HEK293 (cell line): ENCODE measurements at regions not wholly inside any gene's neighbourhood (a gene's known extent, or its start where the extent isn't known, plus 50 kb on each side); places are given as distances from the start of the nearest gene placed in this dataset.

Source experiments
- CTCF ChIA-PET: fragments of 350-600 bp; formaldehyde crosslinking; extraction: SDS; loops from one replicate; lab custom pipeline; 2021; ENCODE audit warnings: antibody characterized with exemption; lab: Yijun Ruan, JAX
- POLR2A ChIA-PET: fragments of 300-600 bp; formaldehyde crosslinking; extraction: SDS; loops from one replicate; lab custom pipeline; 2020; ENCODE audit warnings: antibody characterized with exemption, inconsistent platforms; lab: Yijun Ruan, JAX
- H3K27ac ChIP-seq: fragments of 200-500 bp; sonication (Bioruptor generic); 2 replicates; pipeline ENCODE4 v1.5.1; 2014; ENCODE audit warnings: low read depth, low read length, control low read depth, inconsistent platforms; ENCODE audit errors: extremely low read depth
- H3K36me3 ChIP-seq, 2 experiments: fragments of 200-500 bp in 1 of 2; sonication (Bioruptor generic) in 1 of 2; 1 replicate in 1 of 2; 2 replicates in 1 of 2; pipeline ENCODE4 v1.5.1; 2014 to 2017; ENCODE audit warnings: inconsistent platforms in 2 of 2, low read length in 2 of 2; ENCODE audit not compliant: control insufficient read depth in 2 of 2, insufficient read depth in 1 of 2
- H3K4me1 ChIP-seq: fragments of 200-500 bp; sonication (Bioruptor generic); 2 replicates; pipeline ENCODE4 v1.5.1; 2014; ENCODE audit warnings: mild to moderate bottlenecking, low read length, inconsistent platforms; ENCODE audit not compliant: control insufficient read depth, insufficient read depth
- H3K4me3 ChIP-seq: 2 replicates; pipeline ENCODE4 v1.5.1; 2011; ENCODE audit warnings: low read depth, mild to moderate bottlenecking, control low read depth, low read length, moderate library complexity
- H3K9me3 ChIP-seq: fragments of 200-500 bp; sonication (Bioruptor generic); 2 replicates; pipeline ENCODE4 v1.5.1; 2014; ENCODE audit warnings: low read depth, low read length, inconsistent platforms; ENCODE audit not compliant: control insufficient read depth, insufficient read depth
- BCL11A ChIP-seq: fragments of 450-650 bp; formaldehyde crosslinking; IDR thresholded peaks from 2 replicates; pipeline ENCODE4 v1.5.1; 2016; ENCODE audit warnings: low read depth, missing biosample characterization, missing genetic modification characterization
- BCL11B ChIP-seq: fragments of 450-650 bp; formaldehyde crosslinking; IDR thresholded peaks from 2 replicates; pipeline ENCODE4 v1.5.1; 2016; ENCODE audit warnings: low read depth, missing biosample characterization, missing genetic modification characterization
- SP2 ChIP-seq: fragments of 450-650 bp; formaldehyde crosslinking; IDR thresholded peaks from 2 replicates; pipeline ENCODE4 v1.5.1; 2016; ENCODE audit warnings: missing biosample characterization, missing genetic modification characterization
- ZNF140 ChIP-seq: fragments of 450-650 bp; formaldehyde crosslinking; IDR thresholded peaks from 2 replicates; pipeline ENCODE4 v1.5.1; 2016; ENCODE audit warnings: missing biosample characterization, missing genetic modification characterization
- ZNF175 ChIP-seq: fragments of 450-650 bp; formaldehyde crosslinking; IDR thresholded peaks from 2 replicates; pipeline ENCODE4 v1.5.1; 2016; ENCODE audit warnings: missing biosample characterization, missing genetic modification characterization
- ZNF2 ChIP-seq: fragments of 450-650 bp; formaldehyde crosslinking; IDR thresholded peaks from 2 replicates; pipeline ENCODE4 v1.5.1; 2016; ENCODE audit warnings: missing biosample characterization, missing genetic modification characterization
- ZNF274 ChIP-seq, 2 experiments: fragments of 200-500 bp in 1 of 2; fragments of 450-650 bp in 1 of 2; sonication (Bioruptor generic) in 1 of 2; formaldehyde crosslinking in 1 of 2; IDR thresholded peaks; 2 replicates each; pipeline versions ENCODE4 v1.5.1 to v1.6.1; 2014 to 2016; ENCODE audit warnings: borderline replicate concordance in 1 of 2, inconsistent platforms in 1 of 2, low read length in 1 of 2, missing biosample characterization in 1 of 2, missing genetic modification characterization in 1 of 2
- ZNF394 ChIP-seq: fragments of 450-650 bp; formaldehyde crosslinking; IDR thresholded peaks from 2 replicates; pipeline ENCODE4 v1.5.1; 2016; ENCODE audit warnings: missing biosample characterization, missing genetic modification characterization, mild to moderate bottlenecking, moderate library complexity, borderline replicate concordance
- ZNF426 ChIP-seq: fragments of 450-650 bp; formaldehyde crosslinking; IDR thresholded peaks from 2 replicates; pipeline ENCODE4 v1.5.1; 2017; ENCODE audit warnings: missing biosample characterization, missing genetic modification characterization, mild to moderate bottlenecking, inconsistent platforms, moderate library complexity
- ZNF48 ChIP-seq: fragments of 450-650 bp; formaldehyde crosslinking; IDR thresholded peaks from 2 replicates; pipeline ENCODE4 v1.5.1; 2016; ENCODE audit warnings: missing biosample characterization, missing genetic modification characterization
- ZNF501 ChIP-seq: fragments of 450-650 bp; formaldehyde crosslinking; IDR thresholded peaks from 2 replicates; pipeline ENCODE4 v1.5.1; 2016; ENCODE audit warnings: missing biosample characterization, missing genetic modification characterization
- ZNF600 ChIP-seq: fragments of 450-650 bp; formaldehyde crosslinking; IDR thresholded peaks from 2 replicates; pipeline ENCODE4 v1.5.1; 2016; ENCODE audit warnings: missing biosample characterization, missing genetic modification characterization
- ZNF677 ChIP-seq: fragments of 450-650 bp; IDR thresholded peaks from 2 replicates; pipeline ENCODE4 v1.5.0; 2018; ENCODE audit warnings: missing biosample characterization, mild to moderate bottlenecking, missing genetic modification characterization, moderate library complexity
- TF ChIP-seq, protein P1 (sequence below): IDR thresholded peaks from 2 replicates; pipeline ENCODE4 v1.6.1; 2011; ENCODE audit warnings: mild to moderate bottlenecking, low read depth, low read length, borderline replicate concordance
- TF ChIP-seq, protein P2 (sequence below): fragments of 450-650 bp; formaldehyde crosslinking; IDR thresholded peaks from 2 replicates; pipeline ENCODE4 v1.5.1; 2016; ENCODE audit warnings: missing biosample characterization, missing genetic modification characterization
- TF ChIP-seq, protein P3 (sequence below): fragments of 450-650 bp; formaldehyde crosslinking; IDR thresholded peaks from 2 replicates; pipeline ENCODE4 v1.5.1; 2017; ENCODE audit warnings: missing biosample characterization, missing genetic modification characterization
- TF ChIP-seq, protein P4 (sequence below): sonication (generic); formaldehyde crosslinking; IDR thresholded peaks from 2 replicates; pipeline ENCODE4 v1.8.1; 2022; ENCODE audit warnings: mild to moderate bottlenecking, moderate library complexity, missing genetic modification reagents
- TF ChIP-seq, protein P5 (sequence below): fragments of 450-650 bp; formaldehyde crosslinking; IDR thresholded peaks from 2 replicates; pipeline ENCODE4 v1.5.1; 2016; ENCODE audit warnings: missing biosample characterization, missing genetic modification characterization, borderline replicate concordance
- TF ChIP-seq, protein P6 (sequence below): fragments of 450-650 bp; formaldehyde crosslinking; IDR thresholded peaks from 2 replicates; pipeline ENCODE4 v1.5.1; 2017; ENCODE audit warnings: missing biosample characterization, missing genetic modification characterization

DNA sequence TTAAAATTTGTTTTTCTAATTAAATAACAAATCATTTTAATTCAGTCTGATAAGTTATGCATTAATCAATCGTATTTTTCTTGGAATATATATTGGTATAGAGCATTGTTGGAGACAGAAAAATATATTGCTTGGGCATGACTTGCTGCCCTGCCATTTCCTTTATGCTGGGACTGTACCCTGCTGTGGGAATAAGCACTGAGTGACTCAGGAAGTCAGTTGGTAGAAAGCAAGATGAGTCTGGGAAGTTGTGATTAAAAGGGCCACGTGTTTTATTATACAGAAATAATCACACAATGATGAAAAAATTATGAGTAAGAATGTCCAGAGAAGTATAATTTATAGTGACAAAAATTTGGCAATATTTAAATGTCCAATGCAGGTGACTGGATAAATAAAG lies 139.5 kb downstream of the KIF18A start:
- no peaks in the 10 kb centered on the region for H3K36me3 ChIP-seq
- ChIA-PET CTCF (no interaction called here), POLR2A (no interaction called here)
- no peak overlapping the region for H3K27ac ChIP-seq
- 0 out of 2 replicates have a peak, but pooled peaks cover 3% of the 10 kb centered on the region for H3K4me1 ChIP-seq
- TF ChIP-seq, protein P1, sequence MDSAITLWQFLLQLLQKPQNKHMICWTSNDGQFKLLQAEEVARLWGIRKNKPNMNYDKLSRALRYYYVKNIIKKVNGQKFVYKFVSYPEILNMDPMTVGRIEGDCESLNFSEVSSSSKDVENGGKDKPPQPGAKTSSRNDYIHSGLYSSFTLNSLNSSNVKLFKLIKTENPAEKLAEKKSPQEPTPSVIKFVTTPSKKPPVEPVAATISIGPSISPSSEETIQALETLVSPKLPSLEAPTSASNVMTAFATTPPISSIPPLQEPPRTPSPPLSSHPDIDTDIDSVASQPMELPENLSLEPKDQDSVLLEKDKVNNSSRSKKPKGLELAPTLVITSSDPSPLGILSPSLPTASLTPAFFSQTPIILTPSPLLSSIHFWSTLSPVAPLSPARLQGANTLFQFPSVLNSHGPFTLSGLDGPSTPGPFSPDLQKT, result no peak
- TF ChIP-seq, protein P2, sequence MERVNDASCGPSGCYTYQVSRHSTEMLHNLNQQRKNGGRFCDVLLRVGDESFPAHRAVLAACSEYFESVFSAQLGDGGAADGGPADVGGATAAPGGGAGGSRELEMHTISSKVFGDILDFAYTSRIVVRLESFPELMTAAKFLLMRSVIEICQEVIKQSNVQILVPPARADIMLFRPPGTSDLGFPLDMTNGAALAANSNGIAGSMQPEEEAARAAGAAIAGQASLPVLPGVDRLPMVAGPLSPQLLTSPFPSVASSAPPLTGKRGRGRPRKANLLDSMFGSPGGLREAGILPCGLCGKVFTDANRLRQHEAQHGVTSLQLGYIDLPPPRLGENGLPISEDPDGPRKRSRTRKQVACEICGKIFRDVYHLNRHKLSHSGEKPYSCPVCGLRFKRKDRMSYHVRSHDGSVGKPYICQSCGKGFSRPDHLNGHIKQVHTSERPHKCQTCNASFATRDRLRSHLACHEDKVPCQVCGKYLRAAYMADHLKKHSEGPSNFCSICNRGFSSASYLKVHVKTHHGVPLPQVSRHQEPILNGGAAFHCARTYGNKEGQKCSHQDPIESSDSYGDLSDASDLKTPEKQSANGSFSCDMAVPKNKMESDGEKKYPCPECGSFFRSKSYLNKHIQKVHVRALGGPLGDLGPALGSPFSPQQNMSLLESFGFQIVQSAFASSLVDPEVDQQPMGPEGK (tag by site-specific recombination), result no peak
- no peak for TF ChIP-seq BCL11B (tag by site-specific recombination)
- TF ChIP-seq, protein P3, sequence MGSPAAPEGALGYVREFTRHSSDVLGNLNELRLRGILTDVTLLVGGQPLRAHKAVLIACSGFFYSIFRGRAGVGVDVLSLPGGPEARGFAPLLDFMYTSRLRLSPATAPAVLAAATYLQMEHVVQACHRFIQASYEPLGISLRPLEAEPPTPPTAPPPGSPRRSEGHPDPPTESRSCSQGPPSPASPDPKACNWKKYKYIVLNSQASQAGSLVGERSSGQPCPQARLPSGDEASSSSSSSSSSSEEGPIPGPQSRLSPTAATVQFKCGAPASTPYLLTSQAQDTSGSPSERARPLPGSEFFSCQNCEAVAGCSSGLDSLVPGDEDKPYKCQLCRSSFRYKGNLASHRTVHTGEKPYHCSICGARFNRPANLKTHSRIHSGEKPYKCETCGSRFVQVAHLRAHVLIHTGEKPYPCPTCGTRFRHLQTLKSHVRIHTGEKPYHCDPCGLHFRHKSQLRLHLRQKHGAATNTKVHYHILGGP (tag by site-specific recombination), result no peak
- no peak for TF ChIP-seq ZNF48 (tag by site-specific recombination)
- no peak for TF ChIP-seq BCL11A
- no peak for TF ChIP-seq ZNF394
- no peak for TF ChIP-seq ZNF175 (tag by site-specific recombination)
- no peak for TF ChIP-seq ZNF2 (tag by site-specific recombination)
- H3K9me3 ChIP-seq, result no peaks in the 10 kb centered on the region
- no peak overlapping the region for H3K4me3 ChIP-seq

DNA sequence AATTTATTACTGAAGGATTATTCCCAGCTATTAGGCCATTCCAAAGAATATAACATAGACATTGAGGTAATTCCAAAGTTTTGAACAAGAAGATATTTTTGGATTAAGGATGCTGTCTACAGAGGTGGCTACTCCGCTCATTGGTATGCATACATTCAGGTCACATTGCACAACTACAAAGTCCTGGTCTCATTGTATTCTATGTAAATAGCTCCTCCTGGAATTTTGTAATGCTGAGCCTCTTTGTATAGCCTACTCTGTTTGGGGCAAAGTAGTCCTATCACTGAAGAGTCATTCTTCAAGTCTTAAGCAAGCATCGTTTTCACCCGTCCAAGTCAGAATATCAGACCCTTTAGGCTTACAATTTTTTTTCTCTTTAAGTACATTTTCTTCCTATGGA lies 142.4 kb downstream of the KIF18A start:
- 0 out of 2 replicates have a peak, but pooled peaks cover 3% of the 10 kb centered on the region for H3K4me1 ChIP-seq
- H3K27ac ChIP-seq, result no peak overlapping the region
- no peaks in the 10 kb centered on the region for H3K9me3 ChIP-seq
- POLR2A ChIA-PET, result no interaction called here
- no peak for TF ChIP-seq ZNF600 (tag by site-specific recombination)
- H3K36me3 ChIP-seq, result no peaks in the 10 kb centered on the region
- no peak overlapping the region for H3K4me3 ChIP-seq
- CTCF ChIA-PET, result interaction anchor here (0.7 kb wide), 1 partner anchor 601 kb away, joined by 5 read pairs; no protein-coding TSS in a partner anchor

DNA sequence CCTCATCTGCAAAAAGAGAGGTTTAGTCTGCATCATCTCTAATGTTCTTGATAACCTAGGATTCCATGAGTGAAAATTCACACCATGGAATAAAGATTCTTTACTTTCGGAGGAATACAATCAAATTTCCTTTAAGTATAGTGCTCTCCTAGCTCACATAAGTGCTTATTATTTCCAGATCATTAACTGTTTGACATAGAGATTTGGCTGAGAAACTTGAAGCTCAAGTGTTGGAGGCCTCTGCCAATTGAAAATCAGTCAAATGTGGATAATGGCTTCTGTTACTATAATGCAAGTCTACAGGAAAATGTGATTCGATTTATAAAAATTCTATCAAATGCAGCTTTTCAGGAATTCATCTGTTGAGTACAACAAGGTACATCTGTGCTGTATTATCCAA lies 144.6 kb downstream of the KIF18A start:
- POLR2A ChIA-PET, result no interaction called here
- no peaks in the 10 kb centered on the region for H3K36me3 ChIP-seq
- CTCF ChIA-PET, result interaction anchor here (0.6 kb wide), 1 partner anchor 799 kb away, joined by 4 read pairs; no protein-coding TSS in a partner anchor
- 0 out of 2 replicates have a peak, but pooled peaks cover 3% of the 10 kb centered on the region for H3K4me1 ChIP-seq
- no peak overlapping the region for H3K4me3 ChIP-seq
- no peaks in the 10 kb centered on the region for H3K9me3 ChIP-seq
- H3K27ac ChIP-seq, result no peak overlapping the region
- TF ChIP-seq SP2 (tag by site-specific recombination) (no peak), ZNF140 (tag by site-specific recombination) (no peak), ZNF677 (tag by site-specific recombination) (no peak), ZNF501 (tag by site-specific recombination) (no peak), ZNF274 (IDR thresholded peaks at IDR 0.05; ENCODE audit: low read length) (no peak), ZNF274 (tag by site-specific recombination; IDR thresholded peaks at IDR 0.05; ENCODE audit: borderline replicate concordance) (no peak), ZNF426 (tag by site-specific recombination) (no peak)
- TF ChIP-seq, protein P4, sequence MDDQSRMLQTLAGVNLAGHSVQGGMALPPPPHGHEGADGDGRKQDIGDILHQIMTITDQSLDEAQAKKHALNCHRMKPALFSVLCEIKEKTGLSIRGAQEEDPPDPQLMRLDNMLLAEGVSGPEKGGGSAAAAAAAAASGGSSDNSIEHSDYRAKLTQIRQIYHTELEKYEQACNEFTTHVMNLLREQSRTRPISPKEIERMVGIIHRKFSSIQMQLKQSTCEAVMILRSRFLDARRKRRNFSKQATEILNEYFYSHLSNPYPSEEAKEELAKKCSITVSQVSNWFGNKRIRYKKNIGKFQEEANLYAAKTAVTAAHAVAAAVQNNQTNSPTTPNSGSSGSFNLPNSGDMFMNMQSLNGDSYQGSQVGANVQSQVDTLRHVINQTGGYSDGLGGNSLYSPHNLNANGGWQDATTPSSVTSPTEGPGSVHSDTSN (CRISPR knock-in tag), result no peak
- TF ChIP-seq, protein P5, sequence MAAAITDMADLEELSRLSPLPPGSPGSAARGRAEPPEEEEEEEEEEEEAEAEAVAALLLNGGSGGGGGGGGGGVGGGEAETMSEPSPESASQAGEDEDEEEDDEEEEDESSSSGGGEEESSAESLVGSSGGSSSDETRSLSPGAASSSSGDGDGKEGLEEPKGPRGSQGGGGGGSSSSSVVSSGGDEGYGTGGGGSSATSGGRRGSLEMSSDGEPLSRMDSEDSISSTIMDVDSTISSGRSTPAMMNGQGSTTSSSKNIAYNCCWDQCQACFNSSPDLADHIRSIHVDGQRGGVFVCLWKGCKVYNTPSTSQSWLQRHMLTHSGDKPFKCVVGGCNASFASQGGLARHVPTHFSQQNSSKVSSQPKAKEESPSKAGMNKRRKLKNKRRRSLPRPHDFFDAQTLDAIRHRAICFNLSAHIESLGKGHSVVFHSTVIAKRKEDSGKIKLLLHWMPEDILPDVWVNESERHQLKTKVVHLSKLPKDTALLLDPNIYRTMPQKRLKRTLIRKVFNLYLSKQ (tag by site-specific recombination), result no peak
- TF ChIP-seq, protein P6, sequence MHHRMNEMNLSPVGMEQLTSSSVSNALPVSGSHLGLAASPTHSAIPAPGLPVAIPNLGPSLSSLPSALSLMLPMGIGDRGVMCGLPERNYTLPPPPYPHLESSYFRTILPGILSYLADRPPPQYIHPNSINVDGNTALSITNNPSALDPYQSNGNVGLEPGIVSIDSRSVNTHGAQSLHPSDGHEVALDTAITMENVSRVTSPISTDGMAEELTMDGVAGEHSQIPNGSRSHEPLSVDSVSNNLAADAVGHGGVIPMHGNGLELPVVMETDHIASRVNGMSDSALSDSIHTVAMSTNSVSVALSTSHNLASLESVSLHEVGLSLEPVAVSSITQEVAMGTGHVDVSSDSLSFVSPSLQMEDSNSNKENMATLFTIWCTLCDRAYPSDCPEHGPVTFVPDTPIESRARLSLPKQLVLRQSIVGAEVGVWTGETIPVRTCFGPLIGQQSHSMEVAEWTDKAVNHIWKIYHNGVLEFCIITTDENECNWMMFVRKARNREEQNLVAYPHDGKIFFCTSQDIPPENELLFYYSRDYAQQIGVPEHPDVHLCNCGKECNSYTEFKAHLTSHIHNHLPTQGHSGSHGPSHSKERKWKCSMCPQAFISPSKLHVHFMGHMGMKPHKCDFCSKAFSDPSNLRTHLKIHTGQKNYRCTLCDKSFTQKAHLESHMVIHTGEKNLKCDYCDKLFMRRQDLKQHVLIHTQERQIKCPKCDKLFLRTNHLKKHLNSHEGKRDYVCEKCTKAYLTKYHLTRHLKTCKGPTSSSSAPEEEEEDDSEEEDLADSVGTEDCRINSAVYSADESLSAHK (tag by site-specific recombination), result no peak
